ENCODE measurements at regions not wholly inside any gene's neighbourhood (a gene's known extent, or its start where the extent isn't known, plus 50 kb on each side); places are given as distances from the start of the nearest gene placed in this dataset.

GRCh38 chr2:155842103-155842502 lies 490.4 kb downstream of the NR4A2 start:
- Histone ChIP-seq H3K79me2 (ENCODE audit: control insufficient read depth, insufficient read depth, low read length) (no peaks in the 10 kb centered on the region), H3K4me1 (ENCODE audit: control insufficient read depth, extremely low read depth, insufficient read depth, low read length) (no peaks in the 10 kb centered on the region), H3K27ac (ENCODE audit: insufficient read depth, low read length) (no peak overlapping the region), H4K20me1 (ENCODE audit: control insufficient read depth, extremely low read depth, insufficient read depth, low read length) (no peaks in the 10 kb centered on the region), H3K4me2 (ENCODE audit: extremely low read depth, insufficient read depth, low read length) (no peak overlapping the region), H3K4me3 (replicated peaks in 1 of 4; ENCODE audit: control extremely low read depth in 1 of 4, insufficient read depth in 1 of 4, low read depth in 3 of 4, low read length in 4 of 4) (no peak overlapping the region), H3K9me3 (ENCODE audit: control insufficient read depth, insufficient read depth, low read depth, low read length) (no peaks in the 10 kb centered on the region), H3K27me3 (ENCODE audit: control insufficient read depth, insufficient read depth, low read length) (no peaks in the 10 kb centered on the region), H3K9ac (ENCODE audit: insufficient read depth, low read length) (no peak overlapping the region), H2AFZ (ENCODE audit: low read length) (no peak overlapping the region), H3K36me3 (ENCODE audit: control insufficient read depth, insufficient read depth, low read length) (no peaks in the 10 kb centered on the region)
- TF ChIP-seq, protein P1, sequence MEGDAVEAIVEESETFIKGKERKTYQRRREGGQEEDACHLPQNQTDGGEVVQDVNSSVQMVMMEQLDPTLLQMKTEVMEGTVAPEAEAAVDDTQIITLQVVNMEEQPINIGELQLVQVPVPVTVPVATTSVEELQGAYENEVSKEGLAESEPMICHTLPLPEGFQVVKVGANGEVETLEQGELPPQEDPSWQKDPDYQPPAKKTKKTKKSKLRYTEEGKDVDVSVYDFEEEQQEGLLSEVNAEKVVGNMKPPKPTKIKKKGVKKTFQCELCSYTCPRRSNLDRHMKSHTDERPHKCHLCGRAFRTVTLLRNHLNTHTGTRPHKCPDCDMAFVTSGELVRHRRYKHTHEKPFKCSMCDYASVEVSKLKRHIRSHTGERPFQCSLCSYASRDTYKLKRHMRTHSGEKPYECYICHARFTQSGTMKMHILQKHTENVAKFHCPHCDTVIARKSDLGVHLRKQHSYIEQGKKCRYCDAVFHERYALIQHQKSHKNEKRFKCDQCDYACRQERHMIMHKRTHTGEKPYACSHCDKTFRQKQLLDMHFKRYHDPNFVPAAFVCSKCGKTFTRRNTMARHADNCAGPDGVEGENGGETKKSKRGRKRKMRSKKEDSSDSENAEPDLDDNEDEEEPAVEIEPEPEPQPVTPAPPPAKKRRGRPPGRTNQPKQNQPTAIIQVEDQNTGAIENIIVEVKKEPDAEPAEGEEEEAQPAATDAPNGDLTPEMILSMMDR (conservative IDR thresholded peaks at IDR 0.05 in 1 of 2, IDR thresholded peaks at IDR 0.05 in 1 of 2; ENCODE audit: low read depth in 1 of 2, low read length in 2 of 2): no peak
- no peak for TF ChIP-seq EZH2 (IDR thresholded peaks at IDR 0.05; ENCODE audit: low read length, missing control alignments)
- peak in 1 of 2 donors; percentile 81 for DNase-seq (ENCODE audit: low read depth in 2 of 2)

GRCh38 chr2:155841442-155841841 lies 491.1 kb downstream of the NR4A2 start:
- Histone ChIP-seq H3K4me3 (replicated peaks in 1 of 4; ENCODE audit: control extremely low read depth in 1 of 4, insufficient read depth in 1 of 4, low read depth in 3 of 4, low read length in 4 of 4) (no peak overlapping the region), H3K27ac (ENCODE audit: insufficient read depth, low read length) (no peak overlapping the region), H3K36me3 (ENCODE audit: control insufficient read depth, insufficient read depth, low read length) (no peaks in the 10 kb centered on the region), H3K4me2 (ENCODE audit: extremely low read depth, insufficient read depth, low read length) (no peak overlapping the region), H3K79me2 (ENCODE audit: control insufficient read depth, insufficient read depth, low read length) (no peaks in the 10 kb centered on the region), H3K4me1 (ENCODE audit: control insufficient read depth, extremely low read depth, insufficient read depth, low read length) (no peaks in the 10 kb centered on the region), H3K9me3 (ENCODE audit: control insufficient read depth, insufficient read depth, low read depth, low read length) (no peaks in the 10 kb centered on the region), H2AFZ (ENCODE audit: low read length) (no peak overlapping the region), H3K27me3 (ENCODE audit: control insufficient read depth, insufficient read depth, low read length) (no peaks in the 10 kb centered on the region), H3K9ac (ENCODE audit: insufficient read depth, low read length) (no peak overlapping the region), H4K20me1 (ENCODE audit: control insufficient read depth, extremely low read depth, insufficient read depth, low read length) (no peaks in the 10 kb centered on the region)
- no peak for TF ChIP-seq EZH2 (IDR thresholded peaks at IDR 0.05; ENCODE audit: low read length, missing control alignments)
- TF ChIP-seq, protein P1 (conservative IDR thresholded peaks at IDR 0.05 in 1 of 2, IDR thresholded peaks at IDR 0.05 in 1 of 2; ENCODE audit: low read depth in 1 of 2, low read length in 2 of 2): no peak
- DNase-seq (ENCODE audit: low read depth in 2 of 2): peak in 1 of 2 donors; percentile 46

- no peak for TF ChIP-seq EZH2 (IDR thresholded peaks at IDR 0.05; ENCODE audit: low read length, missing control alignments)
- TF ChIP-seq, protein P1 (conservative IDR thresholded peaks at IDR 0.05 in 1 of 2, IDR thresholded peaks at IDR 0.05 in 1 of 2; ENCODE audit: low read depth in 1 of 2, low read length in 2 of 2): no peak
- no peak overlapping the region for H3K9ac ChIP-seq (ENCODE audit: insufficient read depth, low read length)
Measured at GRCh38 chr2:155840661-155841060, 491.9 kb downstream of the NR4A2 start.

More at GRCh38 chr2:155840661-155841060, 491.9 kb downstream of the NR4A2 start:
- H3K4me3 ChIP-seq (replicated peaks in 1 of 4; ENCODE audit: control extremely low read depth in 1 of 4, insufficient read depth in 1 of 4, low read depth in 3 of 4, low read length in 4 of 4): no peak overlapping the region
- H3K36me3 ChIP-seq (ENCODE audit: control insufficient read depth, insufficient read depth, low read length): no peaks in the 10 kb centered on the region
- DNase-seq (ENCODE audit: low read depth in 2 of 2): no peak
- H3K4me2 ChIP-seq (ENCODE audit: extremely low read depth, insufficient read depth, low read length): no peak overlapping the region
- no peak overlapping the region for H2AFZ ChIP-seq (ENCODE audit: low read length)
- no peaks in the 10 kb centered on the region for H3K4me1 ChIP-seq (ENCODE audit: control insufficient read depth, extremely low read depth, insufficient read depth, low read length)
- H3K27ac ChIP-seq (ENCODE audit: insufficient read depth, low read length): no peak overlapping the region
- H3K9me3 ChIP-seq (ENCODE audit: control insufficient read depth, insufficient read depth, low read depth, low read length): no peaks in the 10 kb centered on the region
- H4K20me1 ChIP-seq (ENCODE audit: control insufficient read depth, extremely low read depth, insufficient read depth, low read length): no peaks in the 10 kb centered on the region
- no peaks in the 10 kb centered on the region for H3K79me2 ChIP-seq (ENCODE audit: control insufficient read depth, insufficient read depth, low read length)
- H3K27me3 ChIP-seq (ENCODE audit: control insufficient read depth, insufficient read depth, low read length): no peaks in the 10 kb centered on the region

All from fibroblast of lung (primary cell).